ENCODE measurements at regions not wholly inside any gene's neighbourhood (a gene's known extent, or its start where the extent isn't known, plus 50 kb on each side); places are given as distances from the start of the nearest gene placed in this dataset.

DNA sequence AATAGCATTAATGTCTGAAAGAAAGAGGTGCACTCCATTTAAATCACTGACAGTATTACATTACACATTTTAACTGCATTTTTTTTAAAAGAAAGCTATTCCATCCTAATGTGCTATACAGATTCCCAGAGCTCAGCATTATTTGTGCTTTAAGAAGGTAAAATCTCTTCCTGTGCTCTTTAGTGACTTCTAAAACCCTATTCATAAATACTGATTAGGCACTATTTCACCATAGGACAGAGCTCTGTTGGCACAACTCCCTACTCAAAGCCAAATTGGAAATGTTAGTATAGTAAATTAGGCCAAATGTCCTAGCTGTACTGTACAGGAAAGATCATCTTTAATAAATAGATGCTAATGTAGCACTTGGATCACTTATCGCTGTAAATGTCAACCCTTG, 262.5 kb downstream of the TUSC1 start:
- H3K27ac Mint-ChIP-seq = no peak overlapping the region
- H3K27me3 Mint-ChIP-seq = no peaks in the 10 kb centered on the region
- H3K4me3 ChIP-seq (ENCODE audit: low read depth, low read length) = no peak overlapping the region
- no peaks in the 10 kb centered on the region for H3K27me3 ChIP-seq (ENCODE audit: control insufficient read depth, insufficient read depth, low read length)
- H3K4me1 Mint-ChIP-seq = peaks cover 0 to 5% (median 0%) of the 10 kb centered on the region in 4 donors
- no peak for ATAC-seq (ENCODE audit: low read depth in 2 of 2)
- H3K9me3 ChIP-seq (ENCODE audit: control insufficient read depth in 2 of 2, low read length in 2 of 2) = peaks cover 0 to 3% of the 10 kb centered on the region in 2 experiments
- no peaks in the 10 kb centered on the region for H3K36me3 ChIP-seq (ENCODE audit: control insufficient read depth, insufficient read depth, low read length)
- no peaks in the 10 kb centered on the region for H3K4me1 ChIP-seq (ENCODE audit: control insufficient read depth, insufficient read depth, low read length, poor library complexity, severe bottlenecking)
- no peak overlapping the region for H3K4me3 Mint-ChIP-seq
- no peak for DNase-seq
- H3K9me3 Mint-ChIP-seq = peaks cover 5 to 13% (median 12%) of the 10 kb centered on the region in 7 donors
- H3K27ac ChIP-seq (ENCODE audit: insufficient read depth, low read length, poor library complexity, severe bottlenecking) = no peak overlapping the region
- no peaks in the 10 kb centered on the region for H3K36me3 Mint-ChIP-seq

DNA sequence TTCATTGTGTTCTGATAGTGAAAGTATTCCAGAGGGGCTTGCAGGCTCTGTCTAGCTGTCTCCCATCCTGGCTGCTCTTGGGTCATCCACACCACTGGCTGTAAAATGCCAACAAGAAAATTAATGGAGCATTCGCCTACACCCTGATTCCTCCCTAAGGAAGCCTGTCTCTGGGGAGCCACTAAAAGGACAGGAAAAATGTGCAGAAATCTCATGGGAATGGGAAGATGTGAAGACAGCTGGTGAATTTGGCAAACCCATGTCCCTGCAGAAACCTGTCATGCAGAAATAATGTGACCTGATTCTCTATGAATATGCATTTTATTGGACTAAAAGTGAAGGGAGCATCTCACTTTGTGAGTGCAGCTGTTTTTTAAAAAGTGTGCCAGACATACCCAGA, 265.6 kb downstream of the TUSC1 start:
- ATAC-seq (ENCODE audit: low read depth in 2 of 2) (no peak), DNase-seq (no peak)
- no peaks in the 10 kb centered on the region for H3K4me1 ChIP-seq (ENCODE audit: control insufficient read depth, insufficient read depth, low read length, poor library complexity, severe bottlenecking)
- no peaks in the 10 kb centered on the region for H3K36me3 ChIP-seq (ENCODE audit: control insufficient read depth, insufficient read depth, low read length)
- H3K4me3 ChIP-seq (ENCODE audit: low read depth, low read length) = no peak overlapping the region
- H3K36me3 Mint-ChIP-seq = no peaks in the 10 kb centered on the region
- peaks cover 0 to 14% (median 8%) of the 10 kb centered on the region in 7 donors for H3K9me3 Mint-ChIP-seq
- no peak overlapping the region for H3K27ac ChIP-seq (ENCODE audit: insufficient read depth, low read length, poor library complexity, severe bottlenecking)
- no peaks in the 10 kb centered on the region for H3K27me3 Mint-ChIP-seq
- no peaks in the 10 kb centered on the region for H3K4me1 Mint-ChIP-seq
- no peak overlapping the region for H3K27ac Mint-ChIP-seq
- no peaks in the 10 kb centered on the region for H3K9me3 ChIP-seq (ENCODE audit: control insufficient read depth in 2 of 2, low read length in 2 of 2)
- H3K27me3 ChIP-seq (ENCODE audit: control insufficient read depth, insufficient read depth, low read length) = no peaks in the 10 kb centered on the region
- no peak overlapping the region for H3K4me3 Mint-ChIP-seq

- H3K36me3 Mint-ChIP-seq = no peaks in the 10 kb centered on the region
- no peak overlapping the region for H3K4me3 Mint-ChIP-seq
- Histone ChIP-seq H3K4me1 (ENCODE audit: control insufficient read depth, insufficient read depth, low read length, poor library complexity, severe bottlenecking) (no peaks in the 10 kb centered on the region), H3K36me3 (ENCODE audit: control insufficient read depth, insufficient read depth, low read length) (no peaks in the 10 kb centered on the region), H3K9me3 (ENCODE audit: control insufficient read depth in 2 of 2, low read length in 2 of 2) (peaks cover 0 to 1% of the 10 kb centered on the region in 2 experiments), H3K4me3 (ENCODE audit: low read depth, low read length) (no peak overlapping the region), H3K27me3 (ENCODE audit: control insufficient read depth, insufficient read depth, low read length) (no peaks in the 10 kb centered on the region), H3K27ac (ENCODE audit: insufficient read depth, low read length, poor library complexity, severe bottlenecking) (no peak overlapping the region)
- H3K27me3 Mint-ChIP-seq = no peaks in the 10 kb centered on the region
- no peak overlapping the region for H3K27ac Mint-ChIP-seq
- peaks cover 2 to 24% (median 4%) of the 10 kb centered on the region in 7 donors for H3K9me3 Mint-ChIP-seq
- H3K4me1 Mint-ChIP-seq = no peaks in the 10 kb centered on the region
- DNase-seq (no peak), ATAC-seq (ENCODE audit: low read depth in 2 of 2) (no peak)
These were observed 280.5 kb downstream of the TUSC1 start for GRCh38 chr9:25397746-25398145.

DNA sequence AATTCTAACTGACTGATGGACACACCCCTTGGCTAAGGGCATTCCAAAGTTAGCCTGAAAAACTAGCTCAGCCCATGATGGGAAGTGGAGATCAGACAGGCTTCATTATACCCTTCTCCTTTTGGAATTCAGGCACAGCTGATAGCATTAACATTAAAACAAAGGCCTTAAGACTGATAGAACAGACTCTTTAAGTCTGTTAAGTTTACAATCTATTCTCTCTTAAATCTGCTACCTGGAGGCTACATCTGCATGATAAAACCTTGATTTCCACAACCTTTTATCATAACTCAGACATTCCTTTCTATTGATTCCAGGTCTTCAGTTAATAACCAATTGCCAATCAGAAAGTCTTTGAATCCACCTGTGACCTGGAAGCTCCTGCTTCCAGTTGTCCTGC, 281.4 kb downstream of the TUSC1 start:
- no peak for ATAC-seq (ENCODE audit: low read depth in 2 of 2)

GRCh38 chr9:25381141-25381540, 297.1 kb downstream of the TUSC1 start:
- peaks cover 0 to 10% (median 6%) of the 10 kb centered on the region in 7 donors for H3K9me3 Mint-ChIP-seq
- no peak for DNase-seq
- no peaks in the 10 kb centered on the region for H3K36me3 Mint-ChIP-seq
- H3K4me1 ChIP-seq (ENCODE audit: control insufficient read depth, insufficient read depth, low read length, poor library complexity, severe bottlenecking) = no peaks in the 10 kb centered on the region
- no peak for ATAC-seq (ENCODE audit: low read depth in 2 of 2)
- H3K36me3 ChIP-seq (ENCODE audit: control insufficient read depth, insufficient read depth, low read length) = no peaks in the 10 kb centered on the region
- H3K27me3 ChIP-seq (ENCODE audit: control insufficient read depth, insufficient read depth, low read length) = no peaks in the 10 kb centered on the region
- no peaks in the 10 kb centered on the region for H3K27me3 Mint-ChIP-seq
- H3K4me3 Mint-ChIP-seq = no peak overlapping the region
- H3K9me3 ChIP-seq (ENCODE audit: control insufficient read depth in 2 of 2, low read length in 2 of 2) = peaks cover 0 to 3% of the 10 kb centered on the region in 2 experiments
- no peaks in the 10 kb centered on the region for H3K4me1 Mint-ChIP-seq
- H3K27ac ChIP-seq (ENCODE audit: insufficient read depth, low read length, poor library complexity, severe bottlenecking) = no peak overlapping the region
- H3K27ac Mint-ChIP-seq = no peak overlapping the region
- no peak overlapping the region for H3K4me3 ChIP-seq (ENCODE audit: low read depth, low read length)

More for the DNA sequence above, 281.4 kb downstream of the TUSC1 start:
- H3K27ac ChIP-seq (ENCODE audit: insufficient read depth, low read length, poor library complexity, severe bottlenecking) = no peak overlapping the region
- Mint-ChIP-seq H3K9me3 (peaks cover 2 to 26% (median 7%) of the 10 kb centered on the region in 7 donors), H3K36me3 (no peaks in the 10 kb centered on the region), H3K4me1 (no peaks in the 10 kb centered on the region), H3K4me3 (no peak overlapping the region), H3K27me3 (no peaks in the 10 kb centered on the region), H3K27ac (no peak overlapping the region)
- H3K9me3 ChIP-seq (ENCODE audit: control insufficient read depth in 2 of 2, low read length in 2 of 2) = peaks cover 0 to 4% of the 10 kb centered on the region in 2 experiments
- no peaks in the 10 kb centered on the region for H3K4me1 ChIP-seq (ENCODE audit: control insufficient read depth, insufficient read depth, low read length, poor library complexity, severe bottlenecking)
- no peak for DNase-seq
- H3K4me3 ChIP-seq (ENCODE audit: low read depth, low read length) = no peak overlapping the region
- H3K27me3 ChIP-seq (ENCODE audit: control insufficient read depth, insufficient read depth, low read length) = no peaks in the 10 kb centered on the region
- H3K36me3 ChIP-seq (ENCODE audit: control insufficient read depth, insufficient read depth, low read length) = no peaks in the 10 kb centered on the region

GRCh38 chr9:25377039-25377438, 301.2 kb downstream of the TUSC1 start:
- Histone ChIP-seq H3K27me3 (ENCODE audit: control insufficient read depth, insufficient read depth, low read length) (no peaks in the 10 kb centered on the region), H3K36me3 (ENCODE audit: control insufficient read depth, insufficient read depth, low read length) (no peaks in the 10 kb centered on the region), H3K4me3 (ENCODE audit: low read depth, low read length) (no peak overlapping the region), H3K27ac (ENCODE audit: insufficient read depth, low read length, poor library complexity, severe bottlenecking) (no peak overlapping the region), H3K4me1 (ENCODE audit: control insufficient read depth, insufficient read depth, low read length, poor library complexity, severe bottlenecking) (no peaks in the 10 kb centered on the region), H3K9me3 (ENCODE audit: control insufficient read depth in 2 of 2, low read length in 2 of 2) (no peaks in the 10 kb centered on the region)
- H3K36me3 Mint-ChIP-seq = no peaks in the 10 kb centered on the region
- no peak overlapping the region for H3K4me3 Mint-ChIP-seq
- no peak for DNase-seq
- ATAC-seq (ENCODE audit: low read depth in 2 of 2) = no peak
- H3K27ac Mint-ChIP-seq = no peak overlapping the region
- H3K27me3 Mint-ChIP-seq = no peaks in the 10 kb centered on the region
- no peaks in the 10 kb centered on the region for H3K4me1 Mint-ChIP-seq
- H3K9me3 Mint-ChIP-seq = peaks cover 0 to 19% (median 6%) of the 10 kb centered on the region in 7 donors

DNA sequence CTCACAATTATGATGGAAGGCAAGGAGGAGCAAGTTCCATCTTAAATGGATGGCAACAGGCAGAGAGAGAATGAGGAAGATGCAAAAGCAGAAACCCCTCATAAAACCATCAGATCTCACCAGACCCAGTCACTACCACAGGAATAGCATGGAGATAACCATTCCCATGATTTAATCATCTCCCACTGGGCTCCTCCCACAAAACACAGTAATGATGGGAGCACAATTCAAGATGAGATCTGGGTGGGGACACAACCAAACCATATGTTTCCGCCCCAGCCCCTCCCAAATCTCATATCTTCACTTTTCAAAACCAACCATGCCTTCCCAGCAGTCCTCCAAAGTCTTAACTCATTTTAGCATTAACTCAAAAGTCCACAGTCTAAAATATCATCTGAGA, 304.0 kb downstream of the TUSC1 start:
- Histone ChIP-seq H3K9me3 (ENCODE audit: control insufficient read depth in 2 of 2, low read length in 2 of 2) (no peaks in the 10 kb centered on the region), H3K36me3 (ENCODE audit: control insufficient read depth, insufficient read depth, low read length) (no peaks in the 10 kb centered on the region), H3K4me3 (ENCODE audit: low read depth, low read length) (no peak overlapping the region), H3K4me1 (ENCODE audit: control insufficient read depth, insufficient read depth, low read length, poor library complexity, severe bottlenecking) (no peaks in the 10 kb centered on the region), H3K27me3 (ENCODE audit: control insufficient read depth, insufficient read depth, low read length) (no peaks in the 10 kb centered on the region), H3K27ac (ENCODE audit: insufficient read depth, low read length, poor library complexity, severe bottlenecking) (no peak overlapping the region)
- H3K27me3 Mint-ChIP-seq = no peaks in the 10 kb centered on the region
- H3K36me3 Mint-ChIP-seq = no peaks in the 10 kb centered on the region
- no peak overlapping the region for H3K4me3 Mint-ChIP-seq
- H3K4me1 Mint-ChIP-seq = no peaks in the 10 kb centered on the region
- ATAC-seq (ENCODE audit: low read depth in 2 of 2) (no peak), DNase-seq (no peak)
- no peak overlapping the region for H3K27ac Mint-ChIP-seq
- peaks cover 2 to 18% (median 7%) of the 10 kb centered on the region in 7 donors for H3K9me3 Mint-ChIP-seq

GRCh38 chr9:25366906-25367305, 311.3 kb downstream of the TUSC1 start:
- no peaks in the 10 kb centered on the region for H3K4me1 Mint-ChIP-seq
- Histone ChIP-seq H3K9me3 (ENCODE audit: control insufficient read depth in 2 of 2, low read length in 2 of 2) (peaks cover 0 to 5% of the 10 kb centered on the region in 2 experiments), H3K4me3 (ENCODE audit: low read depth, low read length) (no peak overlapping the region), H3K4me1 (ENCODE audit: control insufficient read depth, insufficient read depth, low read length, poor library complexity, severe bottlenecking) (no peaks in the 10 kb centered on the region), H3K36me3 (ENCODE audit: control insufficient read depth, insufficient read depth, low read length) (no peaks in the 10 kb centered on the region), H3K27me3 (ENCODE audit: control insufficient read depth, insufficient read depth, low read length) (no peaks in the 10 kb centered on the region), H3K27ac (ENCODE audit: insufficient read depth, low read length, poor library complexity, severe bottlenecking) (no peak overlapping the region)
- H3K4me3 Mint-ChIP-seq = no peak overlapping the region
- H3K27me3 Mint-ChIP-seq = no peaks in the 10 kb centered on the region
- H3K27ac Mint-ChIP-seq = no peak overlapping the region
- H3K36me3 Mint-ChIP-seq = no peaks in the 10 kb centered on the region
- ATAC-seq (ENCODE audit: low read depth in 2 of 2) = no peak
- peaks cover 0 to 43% (median 7%) of the 10 kb centered on the region in 7 donors for H3K9me3 Mint-ChIP-seq
- no peak for DNase-seq
